Testis (tissue), 2 donors: ENCODE measurements at regions not wholly inside any gene's neighbourhood (a gene's known extent, or its start where the extent isn't known, plus 50 kb on each side); places are given as distances from the start of the nearest gene placed in this dataset.

Experiments
- CTCF ChIP-seq, 3 experiments: fragments of 450-650 bp in 2 of 3; fragments of 200-600 bp in 1 of 3; sonication (generic) in 1 of 3; IDR thresholded peaks; one replicate each; pipeline ENCODE4 v1.5.1; 2016 to 2019; ENCODE audit warnings: antibody characterized with exemption in 3 of 3, mild to moderate bottlenecking in 2 of 3, moderate library complexity in 1 of 3
- POLR2A ChIP-seq: fragments of 450-650 bp; IDR thresholded peaks from one replicate; pipeline ENCODE4 v1.6.1; 2017; ENCODE audit warnings: antibody characterized with exemption, mild to moderate bottlenecking, moderate library complexity

- TF ChIP-seq CTCF (IDR thresholded peaks at IDR 0.05) = no peak
- TF ChIP-seq POLR2A = no peak
Observed at GRCh38 chr2:198238429-198238828, 434.0 kb downstream of the PLCL1 start.
